HepG2 (cell line): ENCODE measurements at regions not wholly inside any gene's neighbourhood (a gene's known extent, or its start where the extent isn't known, plus 50 kb on each side); places are given as distances from the start of the nearest gene placed in this dataset.

ENCODE experiments used
- ADNP ChIP-seq: sonication (generic); formaldehyde crosslinking; IDR thresholded peaks from 2 replicates; pipeline ENCODE4 v1.4.0; 2020; ENCODE audit warnings: missing genetic modification reagents
- AKNA ChIP-seq: sonication (generic); formaldehyde crosslinking; IDR thresholded peaks from 2 replicates; pipeline ENCODE4 v1.4.0; 2020; ENCODE audit warnings: missing genetic modification reagents, borderline replicate concordance
- ARID4A ChIP-seq: sonication (generic); formaldehyde crosslinking; IDR thresholded peaks from 2 replicates; pipeline ENCODE4 v1.5.0; 2020; ENCODE audit warnings: mild to moderate bottlenecking, missing genetic modification reagents, borderline replicate concordance
- ASH2L ChIP-seq: fragments of 300-600, 200-600 bp; sonication (generic); IDR thresholded peaks from 2 replicates; pipeline ENCODE4 v1.7.0; 2017; ENCODE audit warnings: low read depth, mild to moderate bottlenecking, moderate library complexity, mixed read lengths, low read length; ENCODE audit not compliant: insufficient read length
- JUNB ChIP-seq: sonication (generic); formaldehyde crosslinking; IDR thresholded peaks from 2 replicates; pipeline ENCODE4 v1.8.0; 2022; ENCODE audit warnings: missing genetic modification reagents, mild to moderate bottlenecking, borderline replicate concordance
- KDM4B ChIP-seq: sonication (generic); formaldehyde crosslinking; IDR thresholded peaks from 2 replicates; pipeline ENCODE4 v1.4.0; 2020; ENCODE audit warnings: missing genetic modification reagents
- MYC ChIP-seq: sonication (generic); formaldehyde crosslinking; IDR thresholded peaks from 2 replicates; pipeline ENCODE4 v1.9.0; 2021; ENCODE audit warnings: missing genetic modification reagents, borderline replicate concordance
- TIGD3 ChIP-seq: sonication (generic); formaldehyde crosslinking; IDR thresholded peaks from 2 replicates; pipeline ENCODE4 v1.5.1; 2020; ENCODE audit warnings: mild to moderate bottlenecking, missing genetic modification reagents, borderline replicate concordance
- XBP1 ChIP-seq: sonication (generic); formaldehyde crosslinking; IDR thresholded peaks from 2 replicates; pipeline ENCODE4 v1.5.0; 2020; ENCODE audit warnings: missing genetic modification reagents
- ZMYM4 ChIP-seq: sonication (generic); formaldehyde crosslinking; IDR thresholded peaks from 2 replicates; pipeline ENCODE4 v1.8.1; 2023; ENCODE audit warnings: mild to moderate bottlenecking, missing genetic modification reagents
- ZNF101 ChIP-seq: sonication (generic); formaldehyde crosslinking; IDR thresholded peaks from 2 replicates; pipeline ENCODE4 v1.4.0; 2020; ENCODE audit warnings: mild to moderate bottlenecking, low read depth, missing genetic modification reagents, borderline replicate concordance
- ZNF24 ChIP-seq: fragments of 450-650 bp; IDR thresholded peaks from 2 replicates; pipeline ENCODE4 v1.6.1; 2017; ENCODE audit warnings: antibody characterized with exemption, mild to moderate bottlenecking
- ZNF460 ChIP-seq: sonication (generic); formaldehyde crosslinking; IDR thresholded peaks from 2 replicates; pipeline ENCODE4 v1.5.1; 2020; ENCODE audit warnings: missing genetic modification reagents, mild to moderate bottlenecking, borderline replicate concordance
- ZNF609 ChIP-seq: sonication (generic); formaldehyde crosslinking; IDR thresholded peaks from 2 replicates; pipeline ENCODE4 v1.4.0; 2020; ENCODE audit warnings: mild to moderate bottlenecking, missing genetic modification reagents, borderline replicate concordance
- ZNF891 ChIP-seq: sonication (generic); formaldehyde crosslinking; IDR thresholded peaks from 2 replicates; pipeline ENCODE4 v1.5.0; 2020; ENCODE audit warnings: mild to moderate bottlenecking, missing genetic modification reagents

DNA sequence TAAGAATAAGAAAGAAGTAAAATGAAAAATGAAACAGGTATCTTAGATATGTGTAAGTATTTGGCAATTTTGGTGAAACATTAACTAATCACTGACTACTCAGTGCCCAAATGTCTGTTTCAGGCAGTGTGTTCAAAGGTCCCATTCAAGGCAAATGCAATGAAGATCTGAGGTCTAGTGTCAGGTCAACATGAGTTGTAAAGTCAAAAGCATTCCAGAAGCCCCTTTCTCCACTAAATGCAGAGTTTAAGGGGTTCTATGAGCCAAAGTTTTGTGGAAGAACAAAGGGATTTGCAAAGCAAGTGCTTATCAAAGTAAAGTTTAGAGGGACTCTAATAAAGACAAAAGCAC is 71.0 kb upstream of the GPBP1 start (continued):
- TF ChIP-seq AKNA (CRISPR knock-in tag) (no peak), ZNF101 (CRISPR knock-in tag) (no peak), ZMYM4 (CRISPR knock-in tag) (no peak), JUNB (CRISPR knock-in tag) (no peak), KDM4B (no peak), ARID4A (no peak; the same call in 1 of the 2 replicates), MYC (CRISPR knock-in tag) (no peak), XBP1 (CRISPR knock-in tag) (no peak), TIGD3 (CRISPR knock-in tag) (no peak), ADNP (CRISPR knock-in tag) (no peak), ZNF609 (CRISPR knock-in tag) (peak; percentile 34; the same call in 1 of the 2 replicates), ASH2L (peak; percentile 88), ZNF24 (no peak), ZNF891 (CRISPR knock-in tag) (no peak), ZNF460 (CRISPR knock-in tag) (no peak)
